HG03139 (cell line): ENCODE measurements at regions not wholly inside any gene's neighbourhood (a gene's known extent, or its start where the extent isn't known, plus 50 kb on each side); places are given as distances from the start of the nearest gene placed in this dataset.

Source experiments
- ATAC-seq: cut with Tn5 transposase; IDR thresholded peaks from one replicate; pipeline ENCODE4 v1.9.1; 2021; ENCODE audit not compliant: unreplicated experiment

GRCh38 chr11:122062763-122063162, 53.3 kb downstream of the BLID start:
- no peak for ATAC-seq

GRCh38 chr11:122059565-122059964, 56.5 kb downstream of the BLID start:
- no peak for ATAC-seq

- ATAC-seq, result no peak
Measured at GRCh38 chr11:122050021-122050690, 65.9 kb downstream of the BLID start.

GRCh38 chr11:122048401-122048800, 67.6 kb downstream of the BLID start:
- no peak for ATAC-seq

GRCh38 chr11:122046846-122047245, 69.2 kb downstream of the BLID start:
- ATAC-seq, result no peak

GRCh38 chr11:122046438-122046837, 69.6 kb downstream of the BLID start:
- no peak for ATAC-seq

- no peak for ATAC-seq
Measured at GRCh38 chr11:122045181-122045586, 70.8 kb downstream of the BLID start.

GRCh38 chr11:122044086-122044485, 71.9 kb downstream of the BLID start:
- ATAC-seq, result no peak

- no peak for ATAC-seq
Measured at GRCh38 chr11:122042981-122043380, 73.0 kb downstream of the BLID start.

GRCh38 chr11:122040464-122040863, 75.6 kb downstream of the BLID start:
- no peak for ATAC-seq

- no peak for ATAC-seq
Measured at GRCh38 chr11:122038543-122038942, 77.5 kb downstream of the BLID start.

GRCh38 chr11:122037911-122038310, 78.1 kb downstream of the BLID start:
- no peak for ATAC-seq

GRCh38 chr11:122036493-122036892, 79.5 kb downstream of the BLID start:
- ATAC-seq, result no peak

GRCh38 chr11:122036018-122036417, 80.0 kb downstream of the BLID start:
- ATAC-seq, result no peak

- no peak for ATAC-seq
Measured at GRCh38 chr11:122033631-122034030, 82.4 kb downstream of the BLID start.

GRCh38 chr11:122033193-122033592, 82.8 kb downstream of the BLID start:
- ATAC-seq, result no peak

- no peak for ATAC-seq
Measured at GRCh38 chr11:122032317-122032716, 83.7 kb downstream of the BLID start.

- no peak for ATAC-seq
Measured at GRCh38 chr11:122031813-122032212, 84.2 kb downstream of the BLID start.

- no peak for ATAC-seq
Measured at GRCh38 chr11:122030286-122030685, 85.7 kb downstream of the BLID start.

GRCh38 chr11:122028545-122028944, 87.5 kb downstream of the BLID start:
- no peak for ATAC-seq

GRCh38 chr11:122028036-122028435, 88.0 kb downstream of the BLID start:
- ATAC-seq, result no peak

GRCh38 chr11:122025757-122026156, 90.3 kb downstream of the BLID start:
- ATAC-seq, result no peak

GRCh38 chr11:122024278-122024677, 91.7 kb downstream of the BLID start:
- no peak for ATAC-seq
